Right lobe of liver (tissue), 4 donors: ENCODE measurements at regions not wholly inside any gene's neighbourhood (a gene's known extent, or its start where the extent isn't known, plus 50 kb on each side); places are given as distances from the start of the nearest gene placed in this dataset.

Experiments used
- POLR2A ChIP-seq: fragments of 450-650 bp; IDR thresholded peaks from one replicate; pipeline ENCODE4 v1.6.1; 2017; ENCODE audit warnings: antibody characterized with exemption, mild to moderate bottlenecking
- TF ChIP-seq, protein P1 (sequence below), 4 donors: fragments of 200-600 bp in 3 of 4; fragments of 450-650 bp in 1 of 4; IDR thresholded peaks; one replicate each; pipeline versions ENCODE4 v1.5.1 to v1.8.0; 2016 to 2022; ENCODE audit warnings: antibody characterized with exemption in 4 of 4, mild to moderate bottlenecking in 2 of 4
- donor health status: DM: no; HTN: no; CAD: no.
- donor health status: DM: no; HTN: no; CAD: no.
- donor health status: DM: no; HTN: yes; CAD: no.

DNA sequence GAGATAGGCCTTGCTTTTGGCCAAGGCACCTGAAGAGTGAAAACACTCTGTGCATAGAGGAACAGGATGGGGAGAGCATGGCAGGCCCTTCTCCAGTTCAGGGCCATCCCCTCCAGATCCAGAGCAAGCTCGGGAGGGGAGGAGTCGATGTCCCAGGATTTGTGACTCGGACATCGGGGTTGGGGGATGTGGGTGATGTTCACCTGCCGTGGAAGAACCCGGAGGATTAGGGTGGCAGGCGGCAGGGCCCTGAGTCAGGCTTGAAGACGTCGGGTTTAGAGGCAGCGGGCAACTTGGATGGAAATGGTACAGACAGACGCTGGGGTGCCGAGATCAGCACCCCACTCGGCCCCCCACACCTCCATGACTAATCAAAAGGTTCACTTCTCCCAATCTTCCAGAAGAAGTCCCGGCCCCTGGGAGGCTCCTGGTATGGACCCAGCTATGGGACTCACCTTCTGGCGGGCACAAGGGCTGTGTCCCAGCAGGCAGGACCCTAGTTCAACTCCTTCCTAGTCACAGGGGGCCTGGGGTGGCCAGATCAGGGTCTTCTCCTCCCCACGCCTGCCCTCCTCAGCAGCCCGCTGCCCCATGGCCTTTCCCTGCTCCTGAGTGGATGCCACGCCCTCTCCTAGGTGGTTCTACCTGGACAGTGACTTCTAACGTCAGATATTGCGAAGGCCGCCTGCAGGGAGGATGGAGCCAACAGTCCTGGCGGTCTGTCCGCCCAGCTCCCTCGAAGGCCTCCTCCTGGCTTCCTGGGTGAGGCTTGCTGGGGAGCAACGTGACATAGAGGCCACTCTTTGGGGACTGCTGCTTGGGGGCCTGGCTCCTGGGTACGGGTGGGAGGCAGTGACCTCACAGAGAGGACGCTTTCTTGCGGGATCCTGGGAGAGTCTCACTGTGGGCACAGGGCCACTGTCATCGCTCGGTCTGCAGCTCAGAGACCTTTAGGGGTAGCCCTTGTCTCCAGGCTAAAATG is 792.5 kb downstream of the BRD1 start:
- TF ChIP-seq, protein P1, sequence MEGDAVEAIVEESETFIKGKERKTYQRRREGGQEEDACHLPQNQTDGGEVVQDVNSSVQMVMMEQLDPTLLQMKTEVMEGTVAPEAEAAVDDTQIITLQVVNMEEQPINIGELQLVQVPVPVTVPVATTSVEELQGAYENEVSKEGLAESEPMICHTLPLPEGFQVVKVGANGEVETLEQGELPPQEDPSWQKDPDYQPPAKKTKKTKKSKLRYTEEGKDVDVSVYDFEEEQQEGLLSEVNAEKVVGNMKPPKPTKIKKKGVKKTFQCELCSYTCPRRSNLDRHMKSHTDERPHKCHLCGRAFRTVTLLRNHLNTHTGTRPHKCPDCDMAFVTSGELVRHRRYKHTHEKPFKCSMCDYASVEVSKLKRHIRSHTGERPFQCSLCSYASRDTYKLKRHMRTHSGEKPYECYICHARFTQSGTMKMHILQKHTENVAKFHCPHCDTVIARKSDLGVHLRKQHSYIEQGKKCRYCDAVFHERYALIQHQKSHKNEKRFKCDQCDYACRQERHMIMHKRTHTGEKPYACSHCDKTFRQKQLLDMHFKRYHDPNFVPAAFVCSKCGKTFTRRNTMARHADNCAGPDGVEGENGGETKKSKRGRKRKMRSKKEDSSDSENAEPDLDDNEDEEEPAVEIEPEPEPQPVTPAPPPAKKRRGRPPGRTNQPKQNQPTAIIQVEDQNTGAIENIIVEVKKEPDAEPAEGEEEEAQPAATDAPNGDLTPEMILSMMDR (IDR thresholded peaks at IDR 0.05) = no peak
- TF ChIP-seq POLR2A = no peak
